Activated CD4-positive, alpha-beta T cell treated with anti-CD3 and anti-CD28 coated beads, Interleukin-2, Interleukin-4, amounts not matched to agents 100 ng/mL and 50 ng/mL, durations not matched to agents 16 hours and 8 hours (primary cell): ENCODE measurements at regions not wholly inside any gene's neighbourhood (a gene's known extent, or its start where the extent isn't known, plus 50 kb on each side); places are given as distances from the start of the nearest gene placed in this dataset.
"Not testable (repeated sequence)": the region's sequence is repeated elsewhere in the genome, so short reads cannot be mapped to it uniquely, and the experiment has no call there.

ENCODE experiments used
- DNase-seq: peaks from one replicate; pipeline ENCODE4 v3.0.0-alpha.2; 2020; ENCODE audit warnings: low spot score

DNA sequence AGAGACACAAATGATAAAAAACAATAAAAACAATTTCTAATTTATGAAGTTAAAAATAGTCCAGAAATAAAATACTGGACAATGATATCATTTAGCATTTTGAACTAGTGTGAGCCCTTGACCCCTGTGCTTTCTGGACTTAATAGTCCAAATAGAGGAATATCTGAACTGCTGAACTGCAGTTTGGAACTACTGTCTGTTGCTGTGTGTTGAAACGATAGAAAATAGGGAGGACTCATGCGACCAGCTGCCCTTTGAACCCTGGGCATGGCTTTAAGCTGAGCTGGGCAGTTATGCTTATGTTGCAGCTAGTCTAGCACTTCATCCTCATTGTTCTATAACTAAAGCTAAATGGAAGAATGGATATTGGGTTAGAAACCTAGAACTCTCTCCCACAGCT lies 99.5 kb downstream of the FMR1NB start:
- no peak for DNase-seq

DNA sequence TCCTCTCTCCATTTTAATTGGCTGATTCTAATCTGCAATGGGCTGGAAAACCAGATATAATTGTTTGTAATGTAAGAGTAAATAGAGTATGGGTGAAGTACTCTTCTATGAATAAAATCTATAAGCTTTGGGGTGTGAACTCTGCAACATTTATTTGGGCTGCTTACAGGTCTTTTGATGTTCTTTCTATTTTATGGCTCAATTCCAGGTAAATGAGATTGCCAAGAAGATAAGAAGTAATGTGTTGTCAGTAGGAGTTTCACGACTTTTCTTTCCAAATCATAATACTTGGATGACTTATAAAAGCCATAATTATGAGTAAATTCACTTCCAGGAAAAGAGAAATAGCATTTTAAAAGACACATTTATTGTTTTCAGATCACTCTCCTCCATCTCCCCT lies 103.5 kb downstream of the FMR1NB start:
- no peak for DNase-seq

DNA sequence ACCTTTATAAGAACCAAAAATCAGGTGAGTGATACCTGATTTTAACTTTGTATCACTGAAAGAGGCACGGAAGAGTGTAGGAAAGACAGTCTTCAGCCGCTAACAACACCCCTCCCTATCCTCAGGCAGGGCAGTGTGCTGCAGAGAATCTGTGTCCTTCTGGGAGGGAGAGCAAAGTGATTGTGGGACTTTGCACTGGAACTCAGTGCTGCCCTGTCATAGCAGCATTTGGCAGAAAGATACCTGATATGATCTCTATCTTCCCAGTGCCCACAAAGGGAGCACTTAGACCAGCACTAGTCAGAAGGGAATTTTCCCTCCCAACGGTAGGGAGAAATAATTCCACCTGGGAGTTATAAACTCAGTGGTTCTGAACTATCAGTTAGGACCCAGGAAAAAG lies 139.0 kb downstream of the FMR1NB start:
- DNase-seq = no peak

DNA sequence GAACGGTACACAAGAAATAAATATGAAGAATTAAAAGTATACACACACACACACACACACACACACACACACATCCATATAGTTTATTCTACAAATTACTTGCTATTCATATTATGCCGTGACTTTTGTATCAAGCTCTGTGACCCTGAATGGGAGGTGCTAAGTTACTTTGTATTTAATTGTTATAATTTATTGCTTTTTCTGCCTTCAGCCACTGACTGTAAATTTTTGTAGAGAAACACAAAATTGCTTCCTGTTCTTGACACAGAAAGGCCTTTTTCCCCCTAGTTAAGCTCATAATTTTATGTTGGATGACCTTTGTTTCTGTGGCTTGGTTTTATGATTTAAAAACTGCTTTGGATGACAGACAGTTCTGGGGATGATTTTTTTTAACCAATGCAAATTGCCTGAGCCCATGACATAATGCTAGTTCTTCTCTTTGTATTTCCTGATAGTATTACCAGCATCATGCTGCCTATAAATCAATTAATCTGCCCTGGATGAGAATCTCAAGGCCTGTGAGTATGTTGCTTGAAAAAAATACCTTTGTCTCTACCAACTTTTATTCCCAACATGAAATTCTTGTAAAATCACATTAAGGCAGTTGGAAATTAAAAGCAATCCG lies 140.0 kb downstream of the FMR1NB start:
- DNase-seq = no peak

DNA sequence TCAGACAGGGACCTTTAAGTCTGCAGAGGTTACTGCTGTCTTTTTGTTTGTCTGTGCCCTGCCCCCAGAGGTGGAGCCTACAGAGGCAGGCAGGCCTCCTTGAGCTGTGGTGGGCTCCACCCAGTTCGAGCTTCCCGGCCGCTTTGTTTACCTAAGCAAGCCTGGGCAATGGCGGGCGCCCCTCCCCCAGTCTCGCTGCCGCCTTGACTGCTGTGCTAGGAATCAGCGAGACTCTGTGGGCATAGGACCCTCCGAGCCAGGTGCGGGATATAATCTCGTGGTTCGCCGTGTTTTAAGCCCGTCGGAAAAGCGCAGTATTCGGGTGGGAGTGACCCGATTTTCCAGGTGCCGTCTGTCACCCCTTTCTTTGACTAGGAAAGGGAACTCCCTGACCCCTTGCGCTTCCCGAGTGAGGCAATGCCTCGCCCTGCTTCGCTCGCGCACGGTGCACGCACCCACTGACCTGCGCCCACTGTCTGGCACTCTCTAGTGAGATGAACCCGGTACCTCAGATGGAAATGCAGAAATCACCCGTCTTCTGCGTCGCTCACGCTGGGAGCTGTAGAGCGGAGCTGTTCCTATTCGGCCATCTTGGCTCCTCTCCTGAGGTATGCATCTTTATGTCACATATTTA lies 147.9 kb downstream of the FMR1NB start:
- DNase-seq = not testable (repeated sequence)

DNA sequence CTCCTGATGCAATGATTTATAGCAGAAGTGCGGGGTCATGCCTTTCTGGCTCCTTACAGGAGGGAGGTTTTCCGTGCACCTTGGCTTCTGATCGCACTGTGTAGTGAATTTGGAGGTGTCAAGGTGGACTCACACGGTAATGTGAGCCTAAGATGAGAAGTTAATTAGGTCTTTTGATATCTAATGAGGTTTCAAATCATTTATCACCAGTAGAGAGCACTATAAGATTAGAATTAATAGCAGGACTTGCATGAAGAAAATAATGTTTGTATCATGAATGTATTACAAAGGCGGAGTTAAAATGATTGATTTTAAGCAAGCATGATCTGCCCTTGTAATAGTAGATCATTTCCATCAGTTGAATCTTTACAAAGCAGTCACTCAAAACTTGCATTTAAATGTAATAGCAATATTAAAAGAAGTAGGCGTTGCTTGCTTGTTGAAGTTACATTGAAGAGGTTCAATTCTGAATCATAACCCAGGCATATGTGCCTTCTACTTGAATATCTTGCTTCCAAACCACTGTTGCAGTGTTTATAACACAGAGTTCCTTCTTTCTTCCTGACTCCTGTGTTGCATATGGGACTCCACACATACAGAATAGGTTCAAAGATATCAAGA lies 152.1 kb downstream of the FMR1NB start:
- DNase-seq = peak; percentile 1

DNA sequence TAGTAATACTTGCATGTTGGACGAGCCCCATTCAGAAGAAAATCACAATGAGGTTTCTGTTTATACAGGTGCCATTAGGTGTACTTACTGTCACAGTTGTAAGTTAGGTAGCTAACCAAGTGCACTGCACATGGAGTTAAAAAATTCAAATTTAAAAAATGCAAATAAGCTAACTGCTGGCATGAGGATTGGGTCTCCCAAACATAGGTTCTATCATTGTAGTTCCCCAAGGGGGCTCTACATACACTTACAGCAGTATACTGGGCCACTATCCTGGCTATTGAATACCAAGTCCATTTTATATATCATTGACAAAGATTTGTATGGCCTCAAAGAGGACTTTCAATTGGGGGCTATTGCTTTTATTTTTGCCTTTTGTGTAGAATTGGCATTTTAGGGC lies 153.4 kb downstream of the FMR1NB start:
- no peak for DNase-seq

DNA sequence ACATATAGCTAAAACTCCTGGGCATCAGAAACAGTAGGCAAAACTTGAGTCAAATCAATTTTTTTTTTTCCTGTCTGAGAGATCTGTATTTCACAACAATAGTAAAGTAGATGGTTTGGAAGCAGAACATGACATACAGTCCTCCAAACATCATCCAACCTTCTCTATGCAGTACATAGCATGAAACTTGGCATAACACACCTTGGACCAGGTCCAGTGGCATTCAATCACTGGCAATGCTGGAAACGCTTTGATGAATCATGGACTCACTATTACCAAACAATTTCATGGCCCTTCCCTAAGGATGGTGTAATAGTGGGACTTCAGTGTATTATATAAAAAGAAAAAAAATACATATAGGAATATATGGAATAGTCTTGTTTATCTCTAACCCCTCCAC lies 154.6 kb downstream of the FMR1NB start:
- no peak for DNase-seq

DNA sequence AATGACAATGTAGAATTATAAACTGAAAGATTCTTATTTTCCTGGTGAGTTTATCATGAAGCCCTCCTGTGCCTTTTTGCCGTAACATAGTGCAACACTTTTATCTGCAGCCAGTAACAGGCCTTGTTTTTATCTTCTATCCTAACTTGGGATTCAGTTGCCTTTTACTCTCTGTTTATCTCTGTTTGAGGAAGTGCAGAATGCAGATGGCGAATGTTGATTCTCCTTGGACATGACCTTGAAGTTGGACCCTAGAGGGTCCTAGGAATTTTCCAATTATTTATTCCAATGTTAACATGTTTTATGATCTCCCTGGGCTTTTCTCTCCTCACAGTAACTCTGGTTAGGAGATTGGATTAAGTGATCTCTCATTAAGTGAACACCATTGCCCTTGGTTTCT lies 165.0 kb downstream of the FMR1NB start:
- no peak for DNase-seq

DNA sequence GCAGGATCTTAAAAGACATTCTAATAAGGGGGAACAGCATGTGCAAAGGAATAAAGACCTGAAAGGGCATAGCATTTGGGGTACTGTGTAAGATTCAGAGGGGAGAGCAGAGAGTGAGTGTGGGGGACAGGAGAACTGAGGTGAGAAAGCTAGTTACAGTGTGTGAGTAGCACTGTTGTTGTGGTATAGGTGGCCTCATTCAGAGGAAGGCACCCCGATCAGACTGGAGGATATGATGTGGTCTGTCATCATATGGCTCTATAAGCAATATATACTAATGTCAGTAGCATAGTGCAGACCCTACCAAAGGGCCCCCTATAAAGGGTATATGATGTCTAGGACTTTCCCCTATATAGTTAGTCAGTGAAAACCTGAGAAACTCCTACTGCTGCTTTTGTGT lies 175.8 kb downstream of the FMR1NB start:
- DNase-seq = no peak

DNA sequence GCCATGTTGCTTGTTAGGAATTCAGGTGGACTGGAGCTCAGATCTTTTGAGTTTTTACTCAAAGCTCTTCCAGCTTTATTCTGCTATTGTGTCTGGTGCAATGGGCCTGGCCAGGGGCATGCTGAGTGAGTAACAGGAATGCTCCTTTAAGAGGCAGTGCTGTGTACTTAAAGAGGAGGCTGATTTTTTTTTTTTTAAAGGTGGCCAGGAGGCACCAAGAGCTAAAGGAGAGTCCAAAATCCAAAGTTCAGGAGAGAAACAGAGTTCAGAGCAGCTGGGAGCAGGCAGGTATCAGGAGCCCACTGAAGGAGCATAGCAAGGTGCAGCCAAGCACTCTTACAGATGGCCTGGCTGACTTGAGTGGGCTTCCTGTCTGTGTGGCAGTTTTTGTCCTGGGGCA lies 178.7 kb downstream of the FMR1NB start:
- DNase-seq = no peak

DNA sequence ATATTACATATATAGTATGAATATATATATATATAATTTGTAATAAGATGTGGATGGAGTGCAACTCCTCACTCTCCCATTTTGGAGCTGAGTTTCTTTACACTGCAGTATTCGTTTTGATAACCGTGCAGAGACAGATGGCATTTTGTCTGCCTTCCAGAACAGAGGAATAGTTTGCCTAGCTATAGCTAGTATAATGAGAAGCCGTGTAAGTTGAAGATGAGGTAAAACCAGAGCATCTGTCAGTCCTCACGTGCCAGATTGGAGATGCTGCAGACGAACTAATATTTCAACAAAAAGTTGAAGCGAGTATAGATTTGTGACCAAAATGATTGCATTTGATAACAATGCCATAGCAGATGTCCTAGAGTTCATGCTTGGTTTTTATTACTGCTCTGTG lies 180.6 kb downstream of the FMR1NB start:
- no peak for DNase-seq

DNA sequence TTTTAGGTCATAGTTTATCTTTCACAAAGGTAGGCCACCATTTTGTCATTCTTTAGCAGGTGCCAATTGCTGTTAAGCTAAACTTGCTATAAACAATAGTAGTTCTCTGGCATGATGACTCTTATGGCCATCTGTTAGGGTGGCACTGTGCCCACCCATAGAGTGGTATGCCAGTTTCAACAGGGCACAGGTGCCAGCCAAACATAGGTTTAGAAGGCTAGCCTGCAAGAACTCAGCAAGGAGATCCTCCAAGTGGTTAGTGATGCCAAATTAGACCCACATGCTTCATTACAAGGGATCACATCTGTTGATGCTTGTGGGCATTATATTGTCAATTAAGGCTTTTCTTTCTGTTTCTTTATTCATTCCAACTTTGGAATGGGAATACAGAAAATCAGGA lies 204.5 kb downstream of the FMR1NB start:
- DNase-seq = no peak

DNA sequence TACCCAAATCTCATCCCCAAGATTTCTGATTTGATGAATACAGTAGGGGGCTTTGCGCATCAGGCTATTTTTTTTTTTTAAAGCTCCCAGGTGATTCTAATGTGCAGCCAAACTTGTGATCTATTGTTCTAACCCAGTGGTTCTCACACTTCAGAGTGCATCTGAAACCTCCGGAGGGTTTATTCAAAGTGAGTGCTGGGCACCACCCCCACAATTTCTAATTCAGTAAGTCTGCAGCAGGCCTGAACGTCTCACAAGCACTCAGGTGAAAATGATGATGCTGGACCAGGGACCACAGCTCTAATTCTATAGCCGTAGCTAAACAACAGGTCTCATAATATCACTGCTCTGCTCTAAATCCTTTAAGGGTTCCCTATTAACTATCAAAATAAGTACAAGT lies 211.4 kb downstream of the FMR1NB start:
- DNase-seq = no peak

DNA sequence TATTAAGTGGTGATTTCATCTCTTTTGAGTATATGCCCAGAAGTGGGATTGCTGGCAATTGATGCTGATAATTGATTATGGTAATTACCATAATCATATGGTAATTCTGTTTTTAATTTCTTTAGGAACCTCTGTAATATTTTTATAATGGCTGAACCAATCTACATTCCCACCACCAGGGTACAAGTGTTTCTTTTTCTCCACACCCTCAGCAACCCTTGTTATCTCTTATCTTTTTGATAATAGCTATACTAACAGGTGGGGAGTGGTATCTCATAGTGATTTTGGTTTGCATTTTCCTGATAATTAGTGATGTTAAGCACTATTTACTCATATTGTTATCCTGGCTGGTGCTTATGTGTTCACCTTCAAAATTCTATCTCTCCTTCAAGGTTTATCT lies 212.6 kb downstream of the FMR1NB start:
- DNase-seq = no peak

DNA sequence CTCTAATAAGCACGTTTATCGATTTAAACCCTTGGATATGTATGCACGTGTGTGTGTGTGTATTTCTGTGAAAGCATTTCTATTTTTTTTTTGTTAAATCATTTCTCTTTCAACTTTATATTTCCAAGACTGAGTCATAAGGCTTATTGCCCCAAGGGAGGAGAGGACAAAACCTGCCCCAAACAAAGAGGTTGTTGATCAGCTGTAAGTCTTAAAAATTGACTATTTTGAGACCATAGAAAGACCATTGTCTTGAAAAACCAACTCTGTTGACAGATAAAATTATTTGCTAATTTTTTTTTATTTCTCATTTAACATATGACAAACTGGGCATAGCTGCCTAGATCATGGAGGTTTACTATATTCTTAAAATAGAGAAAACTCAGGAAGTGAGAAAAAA lies 222.4 kb downstream of the FMR1NB start:
- no peak for DNase-seq

DNA sequence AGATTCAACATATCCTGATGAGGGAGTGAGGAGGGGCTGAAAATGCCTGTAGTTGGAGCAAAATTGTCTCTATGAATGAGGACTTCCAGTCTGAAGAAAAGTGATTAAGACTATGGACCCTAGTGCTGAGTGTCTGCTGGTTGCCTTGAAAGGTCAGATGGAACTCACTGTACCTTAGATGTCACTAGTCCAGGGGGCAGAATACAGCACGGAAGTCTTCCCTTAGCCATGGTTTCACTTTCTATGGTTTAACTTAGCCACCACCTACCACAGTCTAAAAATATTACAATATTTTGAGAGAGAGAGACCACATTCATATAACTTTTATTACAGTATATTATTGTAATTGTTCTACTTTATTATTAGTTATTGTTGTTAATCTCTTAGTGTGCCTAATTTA lies 223.1 kb downstream of the FMR1NB start:
- no peak for DNase-seq

DNA sequence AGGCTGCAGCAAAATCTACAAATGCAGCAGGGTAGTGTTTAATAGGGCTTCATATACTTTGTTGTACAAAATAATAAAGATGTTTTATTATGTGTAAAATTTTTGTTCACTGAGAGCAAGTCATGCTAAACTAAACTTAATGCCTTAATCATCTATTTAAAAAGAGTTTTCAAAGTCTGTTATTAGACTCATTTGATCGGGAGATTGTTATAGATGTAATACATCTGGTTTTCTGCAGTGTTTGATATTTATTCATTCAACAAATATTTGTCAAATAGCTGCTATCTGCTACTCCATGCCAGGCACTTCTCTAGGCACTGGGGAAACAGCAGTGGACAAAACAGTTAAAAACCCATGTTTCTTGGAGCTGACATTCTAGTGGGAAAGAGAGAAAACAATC lies 233.6 kb downstream of the FMR1NB start:
- no peak for DNase-seq

DNA sequence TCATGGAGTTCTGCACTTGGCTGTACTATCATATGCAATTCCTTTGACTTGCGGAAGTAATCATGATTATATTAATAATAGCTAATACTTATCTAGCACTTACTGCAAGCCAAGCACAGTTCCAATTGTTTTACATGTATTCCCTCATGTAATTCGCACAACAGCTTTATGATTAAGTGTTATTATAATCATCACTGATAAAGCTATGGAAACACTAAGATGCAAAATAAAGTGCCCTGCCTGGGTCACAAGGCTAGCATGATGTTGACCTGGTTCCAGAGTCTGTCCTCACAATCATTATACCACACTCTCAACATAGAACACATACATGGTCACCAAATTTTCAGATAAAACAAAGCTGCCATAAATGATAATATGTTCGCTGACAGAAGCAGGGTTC lies 234.6 kb downstream of the FMR1NB start:
- no peak for DNase-seq

DNA sequence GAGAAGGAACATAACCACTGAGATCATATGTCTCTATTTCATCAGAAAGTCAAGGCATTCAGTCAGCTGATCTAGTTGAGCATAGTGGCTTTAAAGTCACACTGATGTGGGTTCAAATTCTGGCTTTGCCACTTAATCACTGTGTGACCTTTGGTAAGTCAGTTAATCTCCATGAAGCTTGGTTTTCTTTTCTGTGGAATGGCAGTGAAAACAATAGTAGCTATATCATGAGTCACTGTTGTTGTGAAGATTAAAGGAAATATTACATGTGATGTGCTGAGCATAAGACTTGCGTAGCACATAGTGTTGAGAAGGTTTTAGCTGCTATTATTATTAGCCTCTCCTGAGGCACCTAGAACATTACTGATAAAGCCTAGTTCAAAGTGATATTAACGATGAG lies 242.2 kb downstream of the FMR1NB start:
- no peak for DNase-seq

DNA sequence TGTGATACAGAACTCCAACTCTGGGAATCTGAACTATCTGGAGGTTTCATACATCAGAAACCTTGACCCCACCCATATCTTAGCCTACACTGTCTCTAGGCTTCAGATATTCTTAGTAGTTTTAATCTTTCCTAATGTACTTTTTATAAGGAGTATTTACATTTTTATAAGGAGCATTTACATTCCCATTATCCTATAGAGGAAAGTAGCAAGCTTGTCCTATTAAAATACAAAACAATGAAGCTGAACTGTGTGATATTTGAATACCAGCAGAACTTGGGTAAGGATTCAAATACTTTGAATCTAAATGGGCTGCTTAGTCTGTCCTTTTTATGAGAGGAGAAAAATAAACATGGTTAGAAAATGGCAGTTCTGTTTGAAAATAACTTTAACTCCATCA lies 247.4 kb downstream of the FMR1NB start:
- DNase-seq = no peak

DNA sequence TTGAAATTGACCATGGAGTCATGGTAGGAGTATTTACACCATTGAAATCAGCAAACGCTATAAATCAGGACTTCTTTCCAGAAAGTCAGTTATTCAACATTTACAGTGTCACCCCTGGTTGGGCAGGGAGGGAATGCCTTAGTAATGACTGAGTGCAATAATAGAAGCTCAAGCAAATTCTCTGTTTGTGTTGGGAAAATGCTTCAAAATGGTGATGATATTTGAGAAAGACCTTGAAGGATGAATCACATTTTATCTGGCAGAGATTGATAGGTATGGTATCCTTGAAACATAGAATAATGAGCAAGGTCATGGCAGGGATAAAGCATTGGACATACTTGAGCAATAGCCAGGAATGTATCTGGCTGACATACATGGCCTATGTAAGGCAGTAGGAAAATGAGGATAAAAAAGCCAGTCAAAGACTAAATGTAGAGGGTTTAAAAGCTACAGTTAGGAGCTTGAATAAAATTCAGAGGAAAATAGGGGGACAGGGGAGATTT lies 248.7 kb downstream of the FMR1NB start:
- no peak for DNase-seq

DNA sequence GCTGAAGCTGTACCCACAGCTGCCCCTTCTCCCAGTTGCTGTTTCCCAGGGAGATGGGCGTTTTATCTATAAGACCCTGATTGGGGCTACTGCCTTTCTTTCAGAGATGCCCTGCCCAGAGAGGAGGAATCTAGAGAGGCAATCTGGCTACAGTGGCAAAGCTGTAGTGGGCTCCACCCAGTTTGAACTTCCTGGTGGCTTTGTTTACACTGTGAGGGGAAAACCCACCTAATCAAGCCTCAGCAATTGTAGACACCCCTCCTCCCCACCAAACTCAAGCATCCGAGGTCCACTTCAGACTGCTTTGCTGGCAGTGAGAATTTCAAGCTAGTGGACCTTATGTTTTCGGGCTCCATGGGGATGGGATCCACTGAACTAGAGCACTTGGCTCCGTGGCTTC lies 240.4 kb upstream of the AFF2 start:
- DNase-seq = no peak

DNA sequence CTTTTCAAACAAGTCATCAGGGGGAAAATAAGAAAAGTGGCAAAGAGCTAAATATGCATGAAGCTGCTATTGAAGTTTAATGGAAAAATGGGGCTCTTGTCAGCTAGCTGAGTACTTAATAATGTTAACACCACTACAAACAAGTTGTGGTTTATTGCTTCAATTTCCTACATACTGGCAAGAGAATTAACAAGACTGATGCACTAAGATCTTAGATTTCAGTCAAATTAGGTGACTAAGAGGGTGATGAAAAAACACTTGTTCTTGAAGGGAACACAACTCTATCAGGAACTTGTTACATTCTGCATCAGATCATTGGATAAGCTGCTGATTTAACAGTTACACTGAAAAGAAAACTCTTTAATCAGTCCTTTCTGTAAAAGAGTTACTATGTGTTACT lies 234.6 kb upstream of the AFF2 start:
- DNase-seq = no peak
